H9 (cell line): ENCODE measurements at regions not wholly inside any gene's neighbourhood (a gene's known extent, or its start where the extent isn't known, plus 50 kb on each side); places are given as distances from the start of the nearest gene placed in this dataset.

Experiments
- DNase-seq: peaks from one replicate; pipeline ENCODE4 v3.0.0-alpha.2; 2017
- H2AFZ ChIP-seq: one replicate; pipeline ENCODE4 v1.6.1; 2013; ENCODE audit warnings: mild to moderate bottlenecking, low read length, control low read depth, moderate library complexity
- H2AK5ac ChIP-seq: 2 replicates; pipeline ENCODE4 v1.6.1; 2013; ENCODE audit warnings: low read length, control low read depth, mixed read lengths; ENCODE audit not compliant: insufficient read length
- H2BK120ac ChIP-seq: one replicate; pipeline ENCODE4 v1.6.1; 2013; ENCODE audit warnings: low read depth, mild to moderate bottlenecking, low read length, control low read depth, inconsistent platforms; ENCODE audit not compliant: poor library complexity, severe bottlenecking
- H2BK12ac ChIP-seq: 2 replicates; pipeline ENCODE4 v1.6.1; 2013; ENCODE audit warnings: low read length, control low read depth, mixed read lengths, low read depth; ENCODE audit not compliant: insufficient read length
- H2BK15ac ChIP-seq: 2 replicates; pipeline ENCODE4 v1.6.1; 2013; ENCODE audit warnings: low read depth, low read length, control low read depth
- H2BK20ac ChIP-seq: one replicate; pipeline ENCODE4 v1.6.1; 2013; ENCODE audit warnings: low read depth, mild to moderate bottlenecking, low read length, control low read depth, inconsistent platforms; ENCODE audit not compliant: poor library complexity, severe bottlenecking
- H2BK5ac ChIP-seq: 2 replicates; pipeline ENCODE4 v1.6.1; 2013; ENCODE audit warnings: low read length, control low read depth, mixed read lengths; ENCODE audit not compliant: insufficient read length
- H3K14ac ChIP-seq: 2 replicates; pipeline ENCODE4 v1.6.1; 2013; ENCODE audit warnings: low read length, control low read depth; ENCODE audit not compliant: insufficient read depth
- H3K18ac ChIP-seq: 2 replicates; pipeline ENCODE4 v1.6.1; 2013; ENCODE audit warnings: low read depth, mild to moderate bottlenecking, mixed read lengths, low read length, control low read depth; ENCODE audit not compliant: insufficient read length
- H3K23ac ChIP-seq: 2 replicates; pipeline ENCODE4 v1.6.1; 2013; ENCODE audit warnings: low read length, control low read depth, mixed read lengths, low read depth; ENCODE audit not compliant: insufficient read length
- H3K23me2 ChIP-seq: 2 replicates; pipeline ENCODE4 v1.6.1; 2013; ENCODE audit warnings: low read depth, mild to moderate bottlenecking, mixed read lengths, low read length, control low read depth; ENCODE audit not compliant: insufficient read length, poor library complexity, severe bottlenecking
- H3K27ac ChIP-seq: 2 replicates; pipeline ENCODE4 v1.5.1; 2013; ENCODE audit warnings: low read length, control low read depth, mixed read lengths, low read depth; ENCODE audit not compliant: insufficient read length
- H3K27me3 ChIP-seq: 2 replicates; pipeline ENCODE4 v1.6.1; 2013; ENCODE audit warnings: low read length, control low read depth, inconsistent platforms; ENCODE audit not compliant: insufficient read depth
- H3K4ac ChIP-seq: 2 replicates; pipeline ENCODE4 v1.6.1; 2013; ENCODE audit warnings: low read depth, mild to moderate bottlenecking, control low read depth, inconsistent platforms, low read length, moderate library complexity
- H3K4me1 ChIP-seq: 2 replicates; pipeline ENCODE4 v1.6.1; 2013; ENCODE audit warnings: low read length, control low read depth, inconsistent platforms; ENCODE audit not compliant: insufficient read depth
- H3K4me2 ChIP-seq: 2 replicates; pipeline ENCODE4 v1.6.1; 2013; ENCODE audit warnings: low read length, control low read depth, mixed read lengths; ENCODE audit not compliant: insufficient read length, insufficient read depth
- H3K56ac ChIP-seq: 2 replicates; pipeline ENCODE4 v1.6.1; 2013; ENCODE audit warnings: low read depth, mild to moderate bottlenecking, mixed read lengths, low read length, control low read depth; ENCODE audit not compliant: insufficient read length
- H3K79me1 ChIP-seq: 2 replicates; pipeline ENCODE4 v1.6.1; 2013; ENCODE audit warnings: low read depth, mild to moderate bottlenecking, moderate library complexity, low read length, control low read depth, inconsistent platforms; ENCODE audit not compliant: insufficient read depth, poor library complexity, severe bottlenecking
- H3K79me2 ChIP-seq: 2 replicates; pipeline ENCODE4 v1.6.1; 2013; ENCODE audit warnings: low read length, control low read depth, inconsistent platforms; ENCODE audit not compliant: insufficient read depth
- H3K9ac ChIP-seq: 2 replicates; pipeline ENCODE4 v1.6.1; 2013; ENCODE audit warnings: low read length, control low read depth, mixed read lengths; ENCODE audit not compliant: insufficient read length; ENCODE audit errors: extremely low read depth
- H3K9me3 ChIP-seq: one replicate; pipeline ENCODE4 v1.6.1; 2013; ENCODE audit warnings: low read depth, low read length, inconsistent platforms; ENCODE audit not compliant: control insufficient read depth
- H3T11ph ChIP-seq: one replicate; pipeline ENCODE4 v1.6.1; 2013; ENCODE audit warnings: mild to moderate bottlenecking, low read length, control low read depth, inconsistent platforms
- H4K20me1 ChIP-seq: one replicate; pipeline ENCODE4 v1.6.1; 2013; ENCODE audit not compliant: control insufficient read depth, insufficient read length, insufficient read depth
- H4K5ac ChIP-seq: 2 replicates; pipeline ENCODE4 v1.6.1; 2013; ENCODE audit warnings: low read depth, mild to moderate bottlenecking, mixed read lengths, low read length, control low read depth; ENCODE audit not compliant: insufficient read length
- H4K8ac ChIP-seq: replicated peaks from 2 replicates; pipeline ENCODE4 v1.6.1; 2013; ENCODE audit warnings: low read length, control low read depth, mixed read lengths, low read depth; ENCODE audit not compliant: insufficient read length
- H4K91ac ChIP-seq: 2 replicates; pipeline ENCODE4 v1.6.1; 2013; ENCODE audit warnings: low read depth, mild to moderate bottlenecking, moderate library complexity, mixed read lengths, low read length, control low read depth; ENCODE audit not compliant: insufficient read length
- H3K27ac Mint-ChIP-seq, 3 experiments: 2 replicates in 2 of 3; 3 replicates in 1 of 3; pipeline ENCODE4 v1.8.0; 2020 to 2021; ENCODE audit warnings: mixed read lengths in 3 of 3, mild to moderate bottlenecking in 1 of 3, moderate library complexity in 1 of 3
- H3K27me3 Mint-ChIP-seq: 2 replicates; pipeline ENCODE4 v1.8.0; 2021; ENCODE audit warnings: low read depth, mild to moderate bottlenecking, moderate library complexity, mixed read lengths
- H3K36me3 Mint-ChIP-seq, 3 experiments: 2 replicates in 2 of 3; 3 replicates in 1 of 3; pipeline ENCODE4 v1.8.0; 2020 to 2021; ENCODE audit warnings: low read depth in 3 of 3, mixed read lengths in 3 of 3; ENCODE audit not compliant: insufficient read depth in 1 of 3
- H3K4me1 Mint-ChIP-seq, 2 experiments: 2 replicates each; pipeline ENCODE4 v1.8.0; 2020; ENCODE audit warnings: mixed read lengths in 2 of 2
- H3K4me3 Mint-ChIP-seq, 2 experiments: 2 replicates in 1 of 2; 3 replicates in 1 of 2; pipeline ENCODE4 v1.8.0; 2020 to 2021; ENCODE audit warnings: mild to moderate bottlenecking in 2 of 2, mixed read lengths in 2 of 2, moderate library complexity in 1 of 2
- H3K9me3 Mint-ChIP-seq, 2 experiments: 2 replicates in 1 of 2; 3 replicates in 1 of 2; pipeline ENCODE4 v1.8.0; 2020; ENCODE audit warnings: mild to moderate bottlenecking in 2 of 2, mixed read lengths in 2 of 2, moderate library complexity in 1 of 2
- WGBS: extraction: QIAGEN DNeasy Blood & Tissue Kit; methylation state at CpG from one replicate; pipeline ENCODE4 v1.1.7; 2013; ENCODE audit warnings: missing lambda C conversion rate, low lambda C conversion rate, mixed read lengths; ENCODE audit not compliant: insufficient read length; ENCODE audit errors: extremely low coverage; 5-methylcytosine and 5-hydroxymethylcytosine counted together
- TF ChIP-seq, protein P1 (sequence below): fragments of 200-600 bp; sonication (generic); conservative IDR thresholded peaks from 3 replicates; pipeline ENCODE4 v1.8.0; 2021; ENCODE audit warnings: antibody characterized with exemption, mild to moderate bottlenecking

GRCh38 chr6:82712826-82713225 lies 349.2 kb downstream of the TPBG start:
- Histone ChIP-seq H2AK5ac (no peak overlapping the region), H4K91ac (no peak overlapping the region), H3K23ac (no peak overlapping the region), H3K4me2 (no peak overlapping the region), H3K9ac (no peak overlapping the region), H2AFZ (no peak overlapping the region), H3K4me1 (no peaks in the 10 kb centered on the region), H3T11ph (no peak overlapping the region), H2BK12ac (no peak overlapping the region), H3K18ac (no peak overlapping the region), H4K5ac (no peak overlapping the region), H3K27me3 (no peaks in the 10 kb centered on the region), H3K79me1 (no peaks in the 10 kb centered on the region), H2BK20ac (no peak overlapping the region), H2BK120ac (no peak overlapping the region), H4K8ac (no peak overlapping the region), H3K23me2 (no peaks in the 10 kb centered on the region), H3K4ac (no peak overlapping the region), H2BK5ac (no peak overlapping the region), H3K9me3 (peaks cover 15% of the 10 kb centered on the region), H3K14ac (no peak overlapping the region), H2BK15ac (no peak overlapping the region), H3K56ac (no peak overlapping the region), H3K79me2 (no peaks in the 10 kb centered on the region), H3K27ac (no peak overlapping the region), H4K20me1 (no peaks in the 10 kb centered on the region)
- H3K36me3 Mint-ChIP-seq, result peaks cover 19 to 38% (median 20%) of the 10 kb centered on the region in 3 experiments
- H3K27ac Mint-ChIP-seq, result no peak overlapping the region
- no peak overlapping the region for H3K4me3 Mint-ChIP-seq
- TF ChIP-seq, protein P1, sequence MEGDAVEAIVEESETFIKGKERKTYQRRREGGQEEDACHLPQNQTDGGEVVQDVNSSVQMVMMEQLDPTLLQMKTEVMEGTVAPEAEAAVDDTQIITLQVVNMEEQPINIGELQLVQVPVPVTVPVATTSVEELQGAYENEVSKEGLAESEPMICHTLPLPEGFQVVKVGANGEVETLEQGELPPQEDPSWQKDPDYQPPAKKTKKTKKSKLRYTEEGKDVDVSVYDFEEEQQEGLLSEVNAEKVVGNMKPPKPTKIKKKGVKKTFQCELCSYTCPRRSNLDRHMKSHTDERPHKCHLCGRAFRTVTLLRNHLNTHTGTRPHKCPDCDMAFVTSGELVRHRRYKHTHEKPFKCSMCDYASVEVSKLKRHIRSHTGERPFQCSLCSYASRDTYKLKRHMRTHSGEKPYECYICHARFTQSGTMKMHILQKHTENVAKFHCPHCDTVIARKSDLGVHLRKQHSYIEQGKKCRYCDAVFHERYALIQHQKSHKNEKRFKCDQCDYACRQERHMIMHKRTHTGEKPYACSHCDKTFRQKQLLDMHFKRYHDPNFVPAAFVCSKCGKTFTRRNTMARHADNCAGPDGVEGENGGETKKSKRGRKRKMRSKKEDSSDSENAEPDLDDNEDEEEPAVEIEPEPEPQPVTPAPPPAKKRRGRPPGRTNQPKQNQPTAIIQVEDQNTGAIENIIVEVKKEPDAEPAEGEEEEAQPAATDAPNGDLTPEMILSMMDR, result peak; percentile 68
- DNase-seq, result no peak
- WGBS, result no CpG with 5 or more reads among the region's 1 CpG
- H3K9me3 Mint-ChIP-seq, result peaks cover 36 to 44% of the 10 kb centered on the region in 2 experiments
- peaks cover 0 to 5% of the 10 kb centered on the region in 2 experiments; a peak in 2 of 4 replicates for H3K4me1 Mint-ChIP-seq
- H3K27me3 Mint-ChIP-seq, result peaks cover 2% of the 10 kb centered on the region
